Dedifferentiated amniotic fluid mesenchymal stem cell (primary cell): ENCODE measurements at regions not wholly inside any gene's neighbourhood (a gene's known extent, or its start where the extent isn't known, plus 50 kb on each side); places are given as distances from the start of the nearest gene placed in this dataset.

ENCODE experiments used
- DNase-seq: peaks from one replicate; pipeline ENCODE4 v3.0.0-alpha.2; 2016; ENCODE audit errors: extremely low spot score

DNA sequence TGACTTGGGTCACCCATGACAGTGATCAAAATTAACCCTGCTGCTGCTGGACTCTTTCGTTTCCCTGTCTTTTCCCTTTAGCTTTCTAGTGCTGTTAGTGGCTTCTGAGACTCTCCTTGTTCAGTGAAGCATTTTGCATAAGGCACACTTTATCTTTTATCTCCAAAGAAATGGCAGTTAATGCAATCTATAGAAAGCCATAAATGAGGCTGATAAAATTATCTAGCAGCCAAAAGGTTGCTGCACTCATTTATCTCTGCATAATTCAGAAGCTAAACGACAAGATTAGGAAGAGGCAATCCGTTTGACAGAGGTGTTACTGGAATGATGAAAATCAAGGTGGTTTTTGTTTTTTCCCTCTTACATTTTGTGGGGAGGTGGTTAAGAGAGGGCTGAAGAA, 1109.5 kb upstream of the EEF2KMT start:
- DNase-seq: no peak

DNA sequence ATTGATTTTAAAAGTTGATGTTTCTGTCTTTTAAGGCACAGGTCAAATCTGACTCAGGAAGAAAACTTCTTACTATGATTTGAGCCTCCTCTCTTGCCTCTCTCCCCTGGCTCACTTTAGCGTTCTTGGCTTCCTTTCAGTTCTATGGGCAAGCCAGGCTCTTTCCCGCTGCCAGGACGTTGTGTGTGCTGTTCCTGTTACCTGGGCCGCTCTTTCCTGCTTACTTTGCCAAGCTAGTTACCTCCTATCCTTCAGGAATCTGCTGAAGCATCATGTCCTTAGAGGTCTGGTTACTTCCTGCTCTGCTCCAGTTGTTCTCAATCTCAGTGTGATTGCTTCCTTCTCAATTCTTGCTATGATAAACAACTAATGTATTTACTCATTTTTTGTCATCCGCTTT, 1108.5 kb upstream of the EEF2KMT start:
- DNase-seq: no peak

DNA sequence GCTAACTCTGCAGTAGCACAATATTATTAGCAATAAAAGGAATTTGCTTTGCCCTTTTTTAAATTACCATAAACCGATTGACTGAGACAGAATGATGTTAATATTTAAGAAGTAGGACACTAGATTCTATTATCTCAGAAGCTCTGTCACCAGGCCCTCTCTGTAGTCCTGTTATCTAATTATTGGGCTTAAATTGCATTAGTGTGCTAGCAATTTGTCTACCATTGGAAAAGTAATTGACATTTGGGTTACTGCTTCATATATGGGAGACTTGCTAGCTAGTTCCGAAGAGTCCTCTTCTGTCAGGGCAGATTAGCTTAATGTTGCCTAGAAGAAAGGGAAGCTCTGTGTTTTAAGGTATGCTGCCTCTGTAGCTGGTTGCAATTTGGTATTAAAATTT, 1107.3 kb upstream of the EEF2KMT start:
- no peak for DNase-seq

- DNase-seq: no peak
Measured at GRCh38 chr16:6200861-6201260, 1103.3 kb upstream of the EEF2KMT start.

GRCh38 chr16:6200271-6200670, 1102.7 kb upstream of the EEF2KMT start:
- DNase-seq: no peak

DNA sequence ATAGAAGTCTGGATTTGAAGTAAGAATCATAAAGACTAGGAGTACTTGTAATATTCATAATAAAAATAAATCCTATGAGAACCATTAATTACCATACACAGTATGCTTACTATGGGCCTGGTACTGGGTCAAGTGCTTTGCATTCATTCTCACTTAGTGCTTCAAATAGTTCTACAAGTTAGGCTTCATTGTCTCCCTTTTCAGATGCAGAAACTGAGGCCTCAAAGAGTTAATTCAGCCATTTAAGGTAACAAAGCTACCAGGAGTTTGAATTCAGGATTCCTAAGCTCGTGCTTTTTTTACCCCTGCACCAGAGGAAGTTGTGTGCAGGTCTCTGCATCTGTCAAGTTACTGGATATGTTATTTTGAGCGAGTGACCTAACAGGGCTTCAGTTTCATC, 1098.4 kb upstream of the EEF2KMT start:
- DNase-seq: no peak

DNA sequence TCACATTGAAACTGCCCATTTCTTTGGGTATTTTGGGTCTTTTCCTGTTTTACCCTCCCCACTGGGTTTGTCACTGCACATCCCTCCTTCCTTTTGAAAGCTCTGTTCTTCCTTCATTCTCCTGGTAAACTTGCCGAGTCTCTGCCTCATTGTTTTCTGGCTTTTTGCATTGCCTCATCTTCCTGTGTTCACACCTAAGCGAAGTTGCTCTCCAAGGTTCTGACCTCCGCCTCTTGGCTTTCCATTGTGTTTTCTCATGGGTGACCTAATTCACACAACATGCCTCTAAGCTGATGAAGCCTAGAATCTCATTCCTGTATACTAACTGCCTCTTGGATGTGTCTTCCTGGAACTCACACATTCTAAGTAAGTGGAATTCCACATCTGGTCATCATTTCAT, 1096.1 kb upstream of the EEF2KMT start:
- DNase-seq: no peak

DNA sequence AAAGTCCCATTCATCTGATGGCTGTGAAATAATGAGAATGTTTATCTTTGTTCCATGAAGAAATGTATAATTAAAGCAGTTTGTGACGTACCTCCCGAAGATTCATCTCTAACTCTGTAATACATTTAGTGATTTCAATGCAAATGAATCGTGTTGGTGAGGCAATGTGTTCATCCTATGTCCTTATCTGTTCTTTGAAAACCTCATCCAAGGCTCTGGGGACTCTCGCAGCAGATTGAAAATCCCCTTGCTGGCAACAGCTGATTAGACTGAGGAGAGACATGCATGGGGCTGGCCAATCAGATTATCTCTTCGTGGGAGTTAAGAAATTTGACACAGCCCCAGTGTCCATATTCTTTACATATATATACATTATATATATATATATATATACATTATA, 1095.4 kb upstream of the EEF2KMT start:
- DNase-seq: no peak

DNA sequence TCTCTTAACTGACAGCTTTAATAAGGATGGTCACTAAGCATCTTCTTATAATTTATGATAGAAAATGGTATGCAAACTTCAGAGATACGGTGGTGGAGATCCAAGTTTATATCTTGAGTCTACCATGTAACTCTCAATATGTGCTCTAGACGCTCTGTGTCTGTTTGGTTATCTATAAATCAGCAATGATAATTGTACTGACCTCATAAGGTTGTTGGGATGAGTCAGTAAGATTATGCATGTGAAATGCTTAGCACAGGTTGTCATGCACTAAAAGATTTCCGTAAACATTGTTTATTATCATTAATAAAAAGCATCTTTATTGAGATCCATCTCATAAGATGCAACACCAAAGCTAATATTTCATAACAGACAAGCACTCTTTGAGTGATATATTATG, 1094.9 kb upstream of the EEF2KMT start:
- no peak for DNase-seq

GRCh38 chr16:6190776-6191175, 1093.2 kb upstream of the EEF2KMT start:
- DNase-seq: no peak

- no peak for DNase-seq
Measured at GRCh38 chr16:6189216-6189615, 1091.6 kb upstream of the EEF2KMT start.

GRCh38 chr16:6177616-6178180, 1080.1 kb upstream of the EEF2KMT start:
- no peak for DNase-seq

DNA sequence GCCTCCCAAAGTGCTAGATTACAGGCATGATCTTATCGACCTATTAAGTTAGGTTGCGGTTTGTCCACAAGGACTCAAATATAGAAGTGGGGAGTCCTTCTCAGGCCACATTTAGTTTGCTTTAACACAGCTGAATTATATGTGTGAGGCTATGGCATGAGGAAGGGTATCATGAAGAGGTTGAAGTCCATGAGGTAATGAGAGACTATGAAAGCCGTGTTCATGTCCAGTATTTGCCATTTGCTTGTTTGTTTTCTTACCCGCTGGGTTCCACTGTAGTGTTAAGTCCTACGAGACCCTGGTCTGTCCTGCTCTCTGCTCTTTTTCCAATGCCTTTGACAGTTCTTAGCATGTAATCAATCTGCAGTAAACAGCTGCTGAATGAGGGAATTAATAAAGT, 1072.4 kb upstream of the EEF2KMT start:
- DNase-seq: no peak

DNA sequence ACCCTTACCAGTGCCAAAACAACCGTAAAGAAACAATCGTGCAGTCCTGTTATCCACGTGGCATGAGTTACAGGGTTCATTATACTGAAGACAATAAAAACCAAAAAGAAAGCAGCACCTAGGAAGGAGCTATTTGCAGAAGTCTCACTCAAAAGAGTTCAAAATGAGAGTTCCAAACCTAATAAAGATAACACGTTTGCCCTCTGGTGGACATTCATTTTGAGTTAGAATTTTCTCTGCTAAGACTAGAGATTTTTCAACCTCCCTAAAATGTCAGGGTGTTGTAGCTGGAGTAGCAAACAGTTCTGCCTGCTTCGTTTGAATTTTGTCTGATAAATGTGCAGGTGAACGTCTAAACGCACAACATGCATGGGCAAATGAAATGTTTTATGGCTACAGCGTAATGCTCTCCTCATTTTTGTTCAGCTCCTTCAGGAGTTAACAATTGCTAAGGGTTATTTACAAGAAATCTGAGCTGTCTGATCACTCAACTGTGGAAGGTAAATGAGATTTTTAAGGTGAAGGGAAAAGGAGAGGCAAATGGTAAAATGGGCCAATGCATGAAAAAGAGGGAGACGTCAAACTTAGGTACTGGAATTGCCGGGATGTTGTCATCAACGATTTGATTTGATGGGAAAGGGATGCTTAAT, 1067.9 kb upstream of the EEF2KMT start:
- DNase-seq: no peak

DNA sequence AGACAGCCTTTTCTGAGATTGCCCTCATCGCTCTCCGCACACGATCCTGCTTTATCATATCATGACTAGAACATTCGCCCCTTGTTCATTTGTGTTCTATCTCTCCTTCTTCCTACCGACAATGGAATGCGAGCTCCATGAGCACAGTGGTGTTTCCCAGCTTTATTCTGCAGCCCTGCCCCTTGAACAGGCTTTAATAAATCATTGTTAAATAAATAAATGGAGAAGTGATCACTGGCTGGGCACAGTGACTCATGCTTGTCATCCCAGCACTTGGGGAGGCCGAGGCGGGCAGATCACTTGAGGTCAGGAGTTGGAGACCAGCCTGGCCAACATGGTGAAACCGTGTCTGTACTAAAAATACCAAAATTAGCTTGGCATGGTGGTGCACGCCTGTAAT, 1063.3 kb upstream of the EEF2KMT start:
- no peak for DNase-seq

DNA sequence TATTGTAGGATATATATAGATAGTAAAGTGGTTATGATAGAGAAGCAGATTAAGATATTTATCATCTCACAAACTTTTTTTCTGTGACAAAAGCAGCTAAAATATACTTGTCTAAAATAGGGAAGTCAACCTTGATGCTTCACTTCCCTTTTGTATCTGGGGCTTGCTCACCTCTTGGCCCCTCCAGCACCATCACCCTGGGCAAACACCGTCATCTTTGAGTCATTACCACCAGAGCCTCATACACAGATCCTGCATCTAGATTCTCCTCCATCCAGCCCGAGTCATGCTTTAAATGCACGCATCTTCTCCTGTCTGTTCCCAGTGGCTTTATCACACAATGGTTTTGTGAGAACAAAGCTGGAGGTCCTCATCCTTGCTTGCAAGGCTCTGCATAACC, 1062.7 kb upstream of the EEF2KMT start:
- no peak for DNase-seq

DNA sequence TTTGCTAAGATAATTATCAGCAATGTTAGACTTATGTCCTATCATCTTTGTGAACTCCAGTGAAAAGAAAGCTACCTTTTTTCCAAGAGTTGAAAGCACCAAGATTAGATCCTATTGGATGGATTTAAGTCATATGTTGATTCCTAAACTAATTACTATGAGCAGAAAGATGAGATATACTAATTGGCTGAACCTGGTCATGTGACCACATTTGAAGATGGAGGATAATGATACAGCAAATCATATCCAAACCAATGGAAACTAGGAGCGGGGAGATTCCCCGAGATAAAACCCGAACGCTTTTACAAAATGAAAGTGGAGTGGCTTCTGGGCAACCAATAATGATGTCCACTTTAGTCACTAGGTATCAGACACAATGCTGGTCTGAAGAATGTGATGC, 1060.2 kb upstream of the EEF2KMT start:
- no peak for DNase-seq

DNA sequence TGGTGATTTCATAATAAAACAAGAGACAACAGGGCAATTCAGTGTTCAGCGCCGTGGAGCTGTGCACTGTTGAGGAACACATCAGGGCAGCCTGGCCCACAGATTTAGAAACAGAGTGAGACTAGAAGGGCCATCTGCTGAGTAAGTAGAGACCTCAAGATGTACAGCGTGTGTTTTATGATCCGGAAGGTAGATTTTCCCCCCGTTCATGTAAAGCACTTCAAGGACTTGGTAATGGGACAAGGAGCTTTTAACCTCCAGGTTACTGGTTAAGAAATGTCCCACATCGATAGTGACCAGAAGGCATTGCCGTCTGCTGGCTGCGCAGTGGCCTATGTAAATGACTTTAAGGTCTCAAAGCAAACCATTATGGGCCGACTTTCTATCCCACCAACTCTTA, 1057.7 kb upstream of the EEF2KMT start:
- no peak for DNase-seq

GRCh38 chr16:6153901-6154300, 1056.3 kb upstream of the EEF2KMT start:
- DNase-seq: no peak

DNA sequence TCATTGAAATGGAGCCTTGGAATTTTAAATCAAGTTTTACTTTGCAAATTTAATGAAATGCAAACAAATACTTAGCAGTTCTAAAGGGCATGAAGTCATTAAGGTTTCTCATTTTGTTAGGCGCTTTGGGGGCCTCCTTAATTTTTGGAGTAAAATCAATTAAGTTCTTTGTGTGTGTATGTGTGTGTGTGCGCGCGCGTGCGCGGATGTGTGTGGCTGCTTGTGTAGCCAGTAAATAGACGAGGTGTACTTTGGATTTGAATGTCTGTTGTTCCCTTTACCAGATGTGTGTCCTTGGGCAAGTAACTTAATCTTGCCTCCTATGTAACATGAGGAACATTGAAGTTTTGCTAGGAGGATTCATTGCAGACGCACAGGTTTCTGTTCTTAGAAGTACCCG, 1051.4 kb upstream of the EEF2KMT start:
- no peak for DNase-seq

DNA sequence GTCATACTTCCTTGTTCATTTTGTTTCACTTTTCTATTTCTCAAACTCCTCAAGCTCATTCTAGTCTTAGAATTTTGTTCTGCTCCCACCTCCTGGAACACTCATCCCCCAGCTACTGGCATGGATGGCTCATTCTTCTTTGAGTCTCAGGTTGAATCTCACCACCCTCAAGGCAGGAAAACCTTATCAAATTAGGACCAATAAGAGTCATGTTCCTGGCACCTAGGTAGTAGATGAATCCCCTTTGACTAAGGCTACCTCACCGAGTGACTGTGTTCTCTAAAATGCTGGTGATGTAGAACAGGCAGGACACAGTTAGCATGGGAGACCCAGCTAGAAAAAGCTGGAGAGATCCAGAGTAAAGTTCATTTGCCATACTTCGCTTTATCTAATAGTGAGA, 1050.8 kb upstream of the EEF2KMT start:
- no peak for DNase-seq

DNA sequence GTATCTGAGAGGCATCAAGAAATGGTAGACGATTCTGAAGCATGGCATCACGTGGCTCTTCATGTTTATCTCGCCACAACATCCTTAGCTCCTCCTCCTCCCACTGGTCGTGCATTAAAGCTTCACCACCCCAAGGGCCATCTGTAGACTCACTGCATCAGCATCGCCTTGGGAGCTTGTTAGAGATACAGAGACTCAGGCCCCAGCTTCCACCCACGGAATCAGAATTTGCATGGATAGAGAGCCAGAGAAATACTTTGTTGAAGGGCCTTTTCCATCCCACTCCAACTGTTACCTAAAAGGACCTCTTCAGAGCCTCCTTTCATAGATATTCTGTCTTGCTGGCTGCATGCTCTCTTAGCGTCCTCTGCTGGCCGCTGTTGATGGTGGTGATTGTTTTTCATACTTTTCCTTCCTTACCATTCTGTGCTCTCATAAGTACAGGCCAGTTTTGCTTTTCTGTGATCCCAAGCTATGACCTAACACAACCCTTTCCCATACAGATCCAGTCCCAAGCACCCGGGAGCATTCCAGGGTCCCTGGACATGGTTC, 1049.4 kb upstream of the EEF2KMT start:
- no peak for DNase-seq

DNA sequence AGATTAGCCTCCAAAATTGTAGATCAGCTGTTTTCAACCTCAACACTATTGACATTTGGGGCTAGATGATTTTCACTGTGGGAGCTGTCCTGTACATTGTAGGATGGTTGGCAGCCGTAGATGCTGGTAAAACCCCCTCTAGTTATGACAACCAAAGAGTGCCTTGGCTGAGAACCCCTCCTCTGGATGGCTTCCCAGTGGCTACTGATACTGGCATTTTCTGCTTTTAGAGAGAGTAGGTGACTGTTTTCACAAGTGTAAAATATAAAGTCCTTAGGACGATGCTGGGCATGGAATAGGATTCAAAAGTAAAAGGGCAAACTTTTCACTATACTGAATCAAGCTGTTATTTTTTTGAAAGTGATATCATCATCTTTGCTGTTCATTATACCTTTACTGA, 1048.8 kb upstream of the EEF2KMT start:
- no peak for DNase-seq

GRCh38 chr16:6144463-6144862, 1046.9 kb upstream of the EEF2KMT start:
- no peak for DNase-seq
